NT2/D1 (cell line): ENCODE measurements at regions not wholly inside any gene's neighbourhood (a gene's known extent, or its start where the extent isn't known, plus 50 kb on each side); places are given as distances from the start of the nearest gene placed in this dataset.

ENCODE experiments used
- DNase-seq: peaks from one replicate; pipeline ENCODE4 v3.0.0-alpha.2; 2011; ENCODE audit warnings: low read depth, low spot score
- H3K27me3 ChIP-seq: 2 replicates; pipeline ENCODE4 v1.6.0; 2011; ENCODE audit warnings: mild to moderate bottlenecking; ENCODE audit not compliant: insufficient read length, insufficient read depth
- H3K36me3 ChIP-seq: 2 replicates; pipeline ENCODE4 v1.6.1; 2011; ENCODE audit warnings: mild to moderate bottlenecking, low read length, mixed read lengths; ENCODE audit not compliant: insufficient read depth, insufficient read length
- H3K4me1 ChIP-seq: 2 replicates; pipeline ENCODE4 v1.5.1; 2011; ENCODE audit not compliant: insufficient read depth, insufficient read length
- H3K4me3 ChIP-seq: 2 replicates; pipeline ENCODE4 v1.5.1; 2011; ENCODE audit warnings: low read depth; ENCODE audit not compliant: insufficient read length
- H3K9ac ChIP-seq: 2 replicates; pipeline ENCODE4 v1.6.0; 2011; ENCODE audit warnings: low read depth; ENCODE audit not compliant: insufficient read length
- H3K9me3 ChIP-seq: 2 replicates; pipeline ENCODE4 v1.5.1; 2011; ENCODE audit warnings: mild to moderate bottlenecking, low read length; ENCODE audit not compliant: insufficient read depth
- SUZ12 ChIP-seq: IDR thresholded peaks from 2 replicates; pipeline ENCODE4 v1.6.1; 2011; ENCODE audit not compliant: insufficient read length, insufficient read depth; ENCODE audit errors: extremely low read depth
- YY1 ChIP-seq: IDR thresholded peaks from 2 replicates; pipeline ENCODE4 v1.6.1; 2011; ENCODE audit not compliant: insufficient read length, insufficient read depth
- ZNF274 ChIP-seq: IDR thresholded peaks from 2 replicates; pipeline ENCODE4 v1.6.1; 2011; ENCODE audit warnings: mild to moderate bottlenecking, low read depth, low read length

GRCh38 chr5:110031402-110032140 lies 341.8 kb downstream of the MAN2A1 start:
- H3K36me3 ChIP-seq: no peaks in the 10 kb centered on the region
- no peaks in the 10 kb centered on the region for H3K9me3 ChIP-seq
- TF ChIP-seq ZNF274: no peak
- no peak for DNase-seq
- no peak overlapping the region for H3K9ac ChIP-seq
- H3K4me1 ChIP-seq: no peaks in the 10 kb centered on the region
- H3K4me3 ChIP-seq: no peak overlapping the region
- H3K27me3 ChIP-seq: no peaks in the 10 kb centered on the region

GRCh38 chr5:110032376-110032775 lies 342.6 kb downstream of the MAN2A1 start:
- no peaks in the 10 kb centered on the region for H3K36me3 ChIP-seq
- no peak overlapping the region for H3K9ac ChIP-seq
- H3K4me1 ChIP-seq: no peaks in the 10 kb centered on the region
- H3K4me3 ChIP-seq: no peak overlapping the region
- no peak for TF ChIP-seq YY1
- TF ChIP-seq SUZ12: no peak
- TF ChIP-seq ZNF274: no peak
- no peaks in the 10 kb centered on the region for H3K27me3 ChIP-seq
- H3K9me3 ChIP-seq: no peaks in the 10 kb centered on the region
- no peak for DNase-seq

- H3K4me1 ChIP-seq: no peaks in the 10 kb centered on the region
- H3K4me3 ChIP-seq: no peak overlapping the region
- no peaks in the 10 kb centered on the region for H3K27me3 ChIP-seq
- H3K9me3 ChIP-seq: no peaks in the 10 kb centered on the region
- DNase-seq: no peak
- no peak overlapping the region for H3K9ac ChIP-seq
- TF ChIP-seq YY1: no peak
- TF ChIP-seq SUZ12: no peak
- TF ChIP-seq ZNF274: no peak
- no peaks in the 10 kb centered on the region for H3K36me3 ChIP-seq
Measured at GRCh38 chr5:110034056-110034600, 344.4 kb downstream of the MAN2A1 start.

- no peaks in the 10 kb centered on the region for H3K36me3 ChIP-seq
- no peaks in the 10 kb centered on the region for H3K9me3 ChIP-seq
- H3K4me3 ChIP-seq: no peak overlapping the region
- no peak overlapping the region for H3K9ac ChIP-seq
- no peaks in the 10 kb centered on the region for H3K4me1 ChIP-seq
- H3K27me3 ChIP-seq: no peaks in the 10 kb centered on the region
- no peak for DNase-seq
- TF ChIP-seq SUZ12 (no peak), YY1 (no peak), ZNF274 (no peak)
Measured at GRCh38 chr5:110038297-110038997, 348.7 kb downstream of the MAN2A1 start.

GRCh38 chr5:110040178-110040577 lies 350.5 kb downstream of the MAN2A1 start:
- H3K9me3 ChIP-seq: no peaks in the 10 kb centered on the region
- H3K4me3 ChIP-seq: no peak overlapping the region
- no peaks in the 10 kb centered on the region for H3K36me3 ChIP-seq
- no peaks in the 10 kb centered on the region for H3K4me1 ChIP-seq
- no peak for DNase-seq
- TF ChIP-seq YY1: no peak
- no peak for TF ChIP-seq ZNF274
- no peak for TF ChIP-seq SUZ12
- H3K9ac ChIP-seq: no peak overlapping the region
- H3K27me3 ChIP-seq: no peaks in the 10 kb centered on the region

- no peaks in the 10 kb centered on the region for H3K27me3 ChIP-seq
- H3K4me1 ChIP-seq: no peaks in the 10 kb centered on the region
- no peak for DNase-seq
- H3K9ac ChIP-seq: no peak overlapping the region
- no peaks in the 10 kb centered on the region for H3K36me3 ChIP-seq
- no peak for TF ChIP-seq ZNF274
- no peak for TF ChIP-seq YY1
- TF ChIP-seq SUZ12: no peak
- no peak overlapping the region for H3K4me3 ChIP-seq
- no peaks in the 10 kb centered on the region for H3K9me3 ChIP-seq
Measured at GRCh38 chr5:110043025-110043424, 353.3 kb downstream of the MAN2A1 start.

- Histone ChIP-seq H3K36me3 (no peaks in the 10 kb centered on the region), H3K9ac (no peak overlapping the region), H3K4me1 (no peaks in the 10 kb centered on the region), H3K9me3 (no peaks in the 10 kb centered on the region), H3K27me3 (no peaks in the 10 kb centered on the region), H3K4me3 (no peak overlapping the region)
- no peak for DNase-seq
- no peak for TF ChIP-seq YY1
- no peak for TF ChIP-seq ZNF274
- TF ChIP-seq SUZ12: no peak
Measured at GRCh38 chr5:110045158-110045557, 355.4 kb downstream of the MAN2A1 start.
